ENCODE measurements at regions not wholly inside any gene's neighbourhood (a gene's known extent, or its start where the extent isn't known, plus 50 kb on each side); places are given as distances from the start of the nearest gene placed in this dataset.

DNA sequence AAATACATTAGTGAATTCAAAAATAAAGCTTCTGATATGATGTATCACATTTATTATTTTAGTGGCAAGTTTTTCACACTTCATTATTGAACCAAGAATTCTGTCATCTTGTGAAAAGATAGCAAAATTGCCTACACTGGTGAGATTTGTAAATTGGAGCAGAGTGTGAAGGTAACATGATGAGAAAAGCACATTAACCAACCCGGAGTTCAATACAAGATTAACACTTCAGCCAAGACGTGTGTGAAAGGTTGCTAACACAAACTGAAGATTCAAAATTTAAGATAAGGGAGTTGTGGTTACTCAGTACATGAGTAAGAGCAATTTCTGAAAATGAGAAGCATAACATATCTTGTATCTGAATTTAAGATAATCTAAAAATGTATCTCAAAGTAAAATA, 346.7 kb downstream of the PDHA2 start:
- TF ChIP-seq, protein P1, sequence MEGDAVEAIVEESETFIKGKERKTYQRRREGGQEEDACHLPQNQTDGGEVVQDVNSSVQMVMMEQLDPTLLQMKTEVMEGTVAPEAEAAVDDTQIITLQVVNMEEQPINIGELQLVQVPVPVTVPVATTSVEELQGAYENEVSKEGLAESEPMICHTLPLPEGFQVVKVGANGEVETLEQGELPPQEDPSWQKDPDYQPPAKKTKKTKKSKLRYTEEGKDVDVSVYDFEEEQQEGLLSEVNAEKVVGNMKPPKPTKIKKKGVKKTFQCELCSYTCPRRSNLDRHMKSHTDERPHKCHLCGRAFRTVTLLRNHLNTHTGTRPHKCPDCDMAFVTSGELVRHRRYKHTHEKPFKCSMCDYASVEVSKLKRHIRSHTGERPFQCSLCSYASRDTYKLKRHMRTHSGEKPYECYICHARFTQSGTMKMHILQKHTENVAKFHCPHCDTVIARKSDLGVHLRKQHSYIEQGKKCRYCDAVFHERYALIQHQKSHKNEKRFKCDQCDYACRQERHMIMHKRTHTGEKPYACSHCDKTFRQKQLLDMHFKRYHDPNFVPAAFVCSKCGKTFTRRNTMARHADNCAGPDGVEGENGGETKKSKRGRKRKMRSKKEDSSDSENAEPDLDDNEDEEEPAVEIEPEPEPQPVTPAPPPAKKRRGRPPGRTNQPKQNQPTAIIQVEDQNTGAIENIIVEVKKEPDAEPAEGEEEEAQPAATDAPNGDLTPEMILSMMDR (conservative IDR thresholded peaks at IDR 0.05; ENCODE audit: low read length): no peak
- no peak overlapping the region for H3K4me3 ChIP-seq (ENCODE audit: low read length)
- DNase-seq (ENCODE audit: low read depth): no peak

DNA sequence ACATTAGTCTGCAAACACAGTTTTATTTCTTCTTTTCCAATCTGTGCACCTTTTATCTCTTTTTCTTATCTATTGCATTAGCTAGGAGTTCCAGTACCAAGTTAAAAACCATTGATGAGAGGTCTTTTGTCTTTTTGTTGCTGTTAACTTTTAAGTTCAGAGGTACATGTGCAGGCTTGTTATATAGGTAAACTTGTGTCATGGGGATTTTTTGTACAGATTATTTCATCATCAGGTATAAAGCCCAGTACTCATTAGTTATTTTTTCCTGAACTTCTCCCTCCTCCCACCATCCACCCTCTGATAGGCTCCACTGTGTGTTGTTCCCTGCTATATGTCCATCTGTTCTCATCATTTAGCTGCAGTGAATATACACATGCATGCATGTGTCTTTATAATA, 349.9 kb downstream of the PDHA2 start:
- TF ChIP-seq, protein P1 (conservative IDR thresholded peaks at IDR 0.05; ENCODE audit: low read length): no peak
- no peak overlapping the region for H3K4me3 ChIP-seq (ENCODE audit: low read length)

DNA sequence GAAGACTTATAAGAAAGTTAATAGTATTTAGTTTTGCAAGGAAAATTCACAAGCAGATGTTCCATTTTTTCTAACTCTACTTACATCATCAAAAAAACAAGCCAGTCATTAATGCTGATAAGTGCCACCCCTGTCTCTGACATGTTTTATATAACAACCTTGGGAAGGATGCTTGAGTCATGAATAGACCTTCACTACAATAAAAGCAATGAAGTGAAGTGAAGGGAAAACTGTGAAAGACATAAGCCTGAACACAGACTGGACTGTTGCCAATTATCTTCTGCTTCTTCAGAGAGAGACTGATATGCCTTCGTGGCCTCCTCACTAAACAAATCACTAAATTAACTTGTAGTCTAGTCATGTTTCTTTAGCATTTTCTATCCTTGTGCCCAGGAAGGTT, 353.2 kb downstream of the PDHA2 start:
- no peak overlapping the region for H3K4me3 ChIP-seq (ENCODE audit: low read length)
- TF ChIP-seq, protein P1 (conservative IDR thresholded peaks at IDR 0.05; ENCODE audit: low read length): no peak
- no peak for DNase-seq (ENCODE audit: low read depth)

More for the DNA sequence above, 349.9 kb downstream of the PDHA2 start:
- no peak for DNase-seq (ENCODE audit: low read depth)

DNA sequence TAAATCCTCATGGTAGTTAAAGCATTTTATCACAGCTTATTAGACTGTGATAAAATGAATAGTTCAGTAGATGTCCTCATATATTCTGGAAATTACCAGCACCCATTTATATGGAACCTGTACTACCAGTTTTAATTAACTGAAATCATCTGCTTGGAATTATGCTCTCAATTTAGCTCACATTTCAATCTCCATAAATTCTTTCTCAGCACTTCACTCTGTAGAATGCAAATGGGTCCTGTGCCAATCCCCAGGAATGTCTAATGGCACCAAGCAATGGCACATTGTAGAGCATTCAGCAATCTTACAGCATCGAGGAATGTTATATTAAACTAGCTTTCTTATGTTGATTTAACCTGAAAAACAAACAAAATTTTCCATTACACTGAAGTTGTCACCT, 355.1 kb downstream of the PDHA2 start:
- DNase-seq (ENCODE audit: low read depth): no peak
- TF ChIP-seq, protein P1 (conservative IDR thresholded peaks at IDR 0.05; ENCODE audit: low read length): no peak
- no peak overlapping the region for H3K4me3 ChIP-seq (ENCODE audit: low read length)

DNA sequence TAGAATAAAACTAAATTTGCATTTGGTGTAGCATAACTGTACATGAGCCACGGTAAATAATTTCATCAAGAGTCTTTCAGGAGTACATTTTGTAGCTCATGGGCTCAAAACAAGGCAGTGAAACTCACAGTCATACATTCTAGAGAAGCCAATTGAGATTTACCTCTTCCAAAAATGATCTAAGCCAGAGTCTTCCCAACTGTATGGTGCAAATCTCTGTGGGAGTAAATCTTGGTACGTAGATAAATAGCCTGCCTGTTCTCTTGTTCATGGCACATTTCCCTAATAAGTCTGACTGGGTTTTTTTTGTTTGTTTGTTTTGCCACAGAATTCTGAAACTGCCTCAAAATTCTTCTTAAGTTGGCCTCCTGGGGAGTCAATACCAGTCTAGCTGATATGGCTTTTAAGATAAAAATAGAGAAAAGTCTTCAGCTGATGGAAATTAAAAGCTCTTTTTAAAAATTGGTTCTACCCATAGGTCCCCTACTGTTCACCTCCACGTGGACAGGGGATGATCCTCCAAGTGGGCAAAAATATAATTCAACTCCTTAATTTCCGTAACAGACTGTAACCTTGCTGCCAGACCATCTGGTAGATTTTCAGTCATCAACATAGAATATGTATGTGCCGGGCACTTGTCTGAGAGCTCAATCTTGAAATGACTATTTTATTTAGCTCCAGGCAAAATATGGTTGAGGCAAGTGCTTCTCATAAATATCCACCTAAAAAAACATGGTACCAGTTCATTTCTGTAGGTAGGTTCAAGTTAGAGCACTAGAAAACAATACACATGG, 365.4 kb downstream of the PDHA2 start:
- H3K4me3 ChIP-seq (ENCODE audit: low read length): no peak overlapping the region
- no peak for DNase-seq (ENCODE audit: low read depth)
- TF ChIP-seq, protein P1 (conservative IDR thresholded peaks at IDR 0.05; ENCODE audit: low read length): no peak

DNA sequence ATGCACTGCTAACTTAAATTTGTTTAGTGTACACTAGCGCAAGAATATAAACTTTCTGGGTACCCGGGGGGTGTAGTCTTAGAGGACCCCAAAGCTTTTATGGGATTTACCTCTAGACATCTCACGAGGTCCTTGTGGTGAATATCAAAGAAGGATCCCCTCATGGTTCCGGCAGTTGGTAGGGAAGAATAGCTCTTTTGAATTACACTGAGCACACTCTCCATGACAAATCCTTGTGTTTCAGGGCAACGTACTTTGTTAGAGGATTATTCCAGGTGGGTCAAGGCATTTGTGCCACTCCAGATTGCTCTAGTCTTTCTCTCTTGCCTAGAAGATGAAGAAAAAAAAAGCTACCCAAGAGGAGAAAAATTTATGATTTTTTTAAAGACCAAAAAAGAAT, 387.6 kb downstream of the PDHA2 start:
- H3K4me3 ChIP-seq (ENCODE audit: low read length): no peak overlapping the region
- DNase-seq (ENCODE audit: low read depth): no peak
- TF ChIP-seq, protein P1 (conservative IDR thresholded peaks at IDR 0.05; ENCODE audit: low read length): no peak

DNA sequence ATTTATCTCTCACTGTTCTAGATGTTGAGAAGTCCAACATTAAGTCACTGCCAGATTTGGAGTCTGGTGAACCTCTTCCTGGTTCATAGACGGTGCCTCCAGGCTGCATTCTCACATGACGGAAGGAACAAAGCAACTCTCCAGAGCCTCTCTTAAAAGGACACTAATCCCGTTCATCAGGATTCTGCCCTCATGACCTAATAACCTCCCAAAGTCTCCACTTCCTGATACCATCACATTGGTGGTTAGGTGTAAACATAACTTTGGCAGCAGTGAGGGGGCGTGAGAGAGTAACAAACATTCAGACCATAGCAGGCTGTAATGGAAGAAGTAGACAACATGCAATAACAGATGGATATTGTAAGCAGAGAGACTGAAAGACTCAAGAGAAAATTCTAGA, 388.6 kb downstream of the PDHA2 start:
- DNase-seq (ENCODE audit: low read depth): no peak
- TF ChIP-seq, protein P1 (conservative IDR thresholded peaks at IDR 0.05; ENCODE audit: low read length): no peak
- no peak overlapping the region for H3K4me3 ChIP-seq (ENCODE audit: low read length)
